ENCODE measurements at regions not wholly inside any gene's neighbourhood (a gene's known extent, or its start where the extent isn't known, plus 50 kb on each side); places are given as distances from the start of the nearest gene placed in this dataset.
"Not testable (repeated sequence)": the region's sequence is repeated elsewhere in the genome, so short reads cannot be mapped to it uniquely, and the experiment has no call there.

DNA sequence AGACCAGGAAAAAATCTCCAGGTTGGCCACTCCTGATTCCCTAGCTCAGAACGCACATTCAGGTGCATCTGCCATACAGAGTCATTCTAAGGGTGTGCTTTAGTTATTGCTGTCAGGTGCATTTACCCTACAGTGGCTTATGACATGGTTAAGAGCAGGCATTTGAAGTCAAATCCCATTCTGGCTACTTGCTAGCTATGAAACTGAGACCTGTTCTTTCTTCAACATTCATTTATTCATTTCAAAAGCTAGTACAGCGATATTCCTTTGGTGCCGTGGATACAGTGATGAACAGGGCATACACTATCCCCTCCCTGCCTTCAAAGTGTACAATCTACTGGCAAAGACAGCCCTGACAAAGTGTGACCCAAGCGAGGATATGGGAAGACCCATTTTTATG, 508.3 kb downstream of the NPIPA7 start:
- DNase-seq, result no peak

DNA sequence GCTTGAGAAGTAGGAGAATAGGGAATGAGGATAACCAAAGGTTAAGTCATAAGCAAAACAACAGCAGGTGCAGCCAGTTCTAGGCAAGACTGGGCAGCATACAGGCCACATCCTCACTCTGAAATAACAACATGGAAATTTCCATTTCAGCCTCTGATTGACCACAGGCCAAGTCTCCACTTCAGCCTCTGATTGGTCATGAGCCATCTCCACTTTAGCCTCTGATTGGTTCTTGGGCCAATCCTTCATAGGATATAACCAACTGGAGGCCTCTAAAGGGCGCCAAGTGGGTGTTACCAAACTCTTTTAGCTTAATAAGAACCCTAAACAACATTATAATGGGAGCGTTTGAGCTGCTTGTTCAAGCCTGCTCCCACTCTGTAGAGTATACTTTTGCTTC, 512.0 kb downstream of the NPIPA7 start:
- DNase-seq, result no peak

DNA sequence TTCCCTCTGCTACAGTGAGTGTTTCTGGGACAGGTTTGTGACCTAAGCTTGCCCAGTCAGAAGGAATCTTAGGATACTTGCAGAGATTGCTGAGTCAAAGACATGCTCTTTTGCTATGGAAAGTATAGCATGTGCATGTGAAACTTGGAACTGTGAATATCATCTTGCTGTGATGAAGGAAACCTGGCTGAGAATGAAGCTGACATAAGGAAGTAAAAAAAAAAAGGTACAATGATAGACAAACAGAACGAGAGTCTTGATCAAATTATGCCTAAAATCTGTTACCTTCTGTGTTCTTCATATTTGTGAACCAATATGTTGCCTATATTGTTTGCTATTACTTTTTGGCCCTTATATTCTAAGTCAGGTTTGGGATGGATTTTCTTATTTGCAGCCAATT, 525.7 kb downstream of the NPIPA7 start:
- no peak for DNase-seq

DNA sequence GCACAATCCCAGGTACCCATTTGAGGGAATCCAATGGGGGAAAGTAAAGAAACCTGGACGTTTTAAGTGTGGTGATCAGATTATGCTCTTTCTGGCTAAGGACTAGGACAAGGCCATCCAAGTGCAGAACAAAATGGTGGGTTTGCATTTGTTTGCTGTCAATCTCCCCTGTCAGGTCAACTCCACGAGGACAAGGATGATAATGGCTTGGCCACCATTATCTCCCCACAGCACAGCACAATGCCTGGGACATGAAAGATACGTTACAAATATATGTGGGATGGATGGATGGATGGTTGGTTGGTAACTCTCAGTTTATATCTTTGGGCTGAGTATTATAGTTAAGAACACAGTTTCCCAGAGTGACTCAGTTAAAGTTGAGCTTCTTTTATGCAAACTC, 526.9 kb downstream of the NPIPA7 start:
- no peak for DNase-seq

DNA sequence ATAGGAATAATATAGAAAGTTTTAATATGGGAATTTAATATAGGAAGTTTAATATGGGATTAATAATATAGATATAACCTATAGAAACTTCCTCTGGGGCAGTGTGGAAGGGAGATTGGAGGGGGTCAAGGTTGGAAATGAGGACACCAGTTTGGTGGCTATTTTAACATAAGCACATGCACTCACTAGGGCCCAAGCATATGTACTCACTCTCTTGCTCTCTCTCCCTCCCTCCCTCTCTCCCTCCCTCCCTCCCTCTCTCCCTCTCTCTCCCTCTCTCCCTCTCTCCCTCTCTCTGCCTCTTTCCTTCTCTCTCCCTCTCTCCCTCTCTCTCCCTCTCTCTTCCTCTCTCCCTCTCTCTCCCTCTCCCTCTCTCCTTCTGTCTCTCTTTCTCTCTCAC, 528.1 kb downstream of the NPIPA7 start:
- DNase-seq, result no peak

DNA sequence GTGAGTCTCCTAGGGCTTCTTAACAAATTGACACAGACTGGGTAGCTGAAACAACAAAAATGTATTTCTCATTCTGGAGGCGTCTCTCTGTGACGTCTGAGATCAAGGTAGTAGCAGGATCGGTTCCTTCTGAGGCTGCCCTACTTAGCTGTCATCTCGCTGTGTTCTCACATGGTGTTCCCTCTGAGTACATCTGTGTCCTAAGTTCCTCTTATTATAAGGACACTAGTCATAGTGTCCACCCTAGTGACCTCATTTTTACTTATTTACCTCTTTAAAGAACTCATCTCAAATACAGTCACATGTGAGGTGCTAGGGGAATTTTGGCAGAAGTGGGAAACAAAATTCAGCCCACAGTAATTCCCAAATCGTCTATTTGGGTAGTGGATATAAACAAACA, 529.1 kb downstream of the NPIPA7 start:
- no peak for DNase-seq

DNA sequence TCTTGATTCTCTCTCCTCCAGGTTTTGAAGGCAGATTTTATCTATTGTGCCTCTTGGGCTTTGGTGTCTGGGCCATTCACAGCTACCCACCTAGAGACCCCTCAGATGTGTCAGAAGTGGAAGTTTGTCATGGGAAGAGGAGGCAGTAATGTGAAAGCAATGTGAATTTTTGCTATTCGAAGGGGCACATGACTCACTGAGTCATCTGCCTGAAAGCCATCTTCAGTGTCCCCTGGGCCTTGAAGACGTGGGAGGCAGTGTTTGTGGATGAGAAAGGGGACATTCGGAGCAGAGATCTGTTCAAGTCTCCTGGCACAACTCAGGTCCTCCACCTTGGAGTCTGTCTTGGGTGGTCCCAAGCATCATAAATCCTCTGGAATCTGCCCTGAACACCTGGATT, 530.2 kb downstream of the NPIPA7 start:
- DNase-seq, result no peak

DNA sequence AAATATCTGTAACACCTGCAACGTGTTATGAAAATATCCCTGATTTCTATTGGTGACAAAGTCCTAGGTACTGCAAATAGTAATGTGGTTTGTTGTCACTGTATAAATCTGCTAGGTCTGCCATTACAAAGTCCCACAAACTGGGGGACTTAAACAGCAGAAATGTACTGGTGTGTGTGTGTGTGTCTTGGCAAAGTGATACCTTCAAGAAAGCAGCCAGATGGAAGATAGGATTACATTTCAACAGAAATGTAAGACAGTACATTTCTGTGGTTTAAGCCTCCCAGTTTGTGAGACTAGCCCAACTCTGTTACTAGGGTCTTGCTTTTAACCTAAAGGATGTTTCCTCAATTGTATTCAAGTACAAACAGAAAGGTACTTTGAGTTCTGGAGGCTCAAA, 531.7 kb downstream of the NPIPA7 start:
- DNase-seq, result no peak

DNA sequence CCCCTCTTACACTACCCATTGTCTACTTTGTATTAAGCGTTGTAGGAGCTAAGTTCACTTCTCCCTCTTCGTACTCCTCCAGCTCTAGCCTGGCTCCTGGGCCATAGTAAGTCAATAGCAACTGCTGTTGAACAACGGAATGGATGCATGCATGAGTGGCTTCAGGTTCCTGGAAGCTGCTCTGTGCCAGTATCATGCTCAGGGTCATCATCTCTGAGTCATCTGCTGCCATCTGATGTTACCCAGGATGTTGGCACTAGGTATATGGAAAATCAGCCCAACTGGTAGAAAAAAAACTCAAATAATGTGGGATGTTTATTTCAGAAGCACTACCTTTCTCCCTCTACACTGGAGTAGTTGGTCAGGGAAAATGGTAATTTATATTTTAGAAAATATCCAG, 536.8 kb downstream of the NPIPA7 start:
- DNase-seq, result no peak

DNA sequence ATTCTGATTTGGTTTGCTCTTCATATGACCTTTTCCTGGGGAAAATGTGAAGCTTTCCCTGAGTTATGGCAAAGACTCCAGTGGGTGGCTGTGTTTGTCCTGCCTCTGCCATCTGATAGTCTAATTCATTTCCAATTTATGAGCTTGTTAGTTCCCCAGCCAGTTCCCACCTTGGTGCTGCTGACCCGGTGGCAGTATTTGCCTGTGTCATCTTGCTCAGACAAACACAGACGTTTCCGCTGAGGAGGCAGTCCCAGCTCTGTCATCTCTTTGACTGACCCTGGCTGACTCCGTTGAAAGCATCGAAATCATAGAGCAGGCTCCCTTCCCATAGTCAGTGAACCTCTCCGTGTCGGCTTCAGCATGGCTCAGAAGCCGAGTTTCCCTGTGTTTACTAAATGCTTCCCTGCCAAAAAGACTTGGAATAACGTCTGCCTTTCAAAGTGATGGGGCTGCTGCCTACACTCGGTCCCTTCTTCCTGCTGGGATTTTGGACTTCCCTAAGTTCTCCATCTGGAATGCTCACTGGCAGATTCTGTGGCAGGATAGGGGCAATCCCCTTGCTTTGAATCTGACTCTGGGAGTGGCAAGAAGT, 538.3 kb downstream of the NPIPA7 start:
- no peak for DNase-seq

DNA sequence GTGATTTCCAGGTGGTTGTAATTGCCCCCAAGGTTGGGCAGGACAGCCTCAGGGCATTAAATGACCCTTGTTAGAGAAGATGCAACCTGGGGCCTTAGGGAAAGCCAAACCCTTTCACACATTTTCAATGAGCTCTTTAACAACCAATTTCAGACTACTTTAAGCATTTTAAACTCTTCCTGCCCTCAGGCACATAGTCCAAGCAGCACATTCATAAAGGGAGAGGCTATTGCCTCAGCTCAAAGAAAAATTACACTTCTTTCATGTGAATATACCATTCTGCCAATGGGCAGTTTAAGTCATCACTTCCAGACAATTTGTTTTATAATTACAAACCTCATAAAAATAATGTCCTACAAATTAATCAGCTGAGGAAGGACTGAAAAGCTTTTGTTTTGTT, 544.5 kb downstream of the NPIPA7 start:
- no peak for DNase-seq

DNA sequence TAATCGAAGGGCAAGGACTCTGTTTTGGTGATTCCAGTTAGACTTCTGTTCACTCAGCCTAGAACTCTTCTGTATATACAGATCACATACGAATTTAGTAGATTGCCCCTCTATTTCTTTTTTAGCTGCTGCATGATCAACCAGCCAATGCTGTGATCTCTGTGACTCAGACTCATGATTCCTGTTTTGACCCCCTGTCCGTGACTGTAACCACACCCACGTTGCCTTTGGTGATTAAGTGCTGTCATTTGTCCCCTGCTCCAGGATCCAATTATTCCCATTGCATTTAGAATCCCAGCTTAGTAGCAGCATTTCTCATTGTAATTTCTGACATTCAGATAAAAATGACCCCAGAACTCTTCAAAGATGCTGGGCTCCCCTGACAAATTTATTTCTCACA, 545.7 kb downstream of the NPIPA7 start:
- no peak for DNase-seq

DNA sequence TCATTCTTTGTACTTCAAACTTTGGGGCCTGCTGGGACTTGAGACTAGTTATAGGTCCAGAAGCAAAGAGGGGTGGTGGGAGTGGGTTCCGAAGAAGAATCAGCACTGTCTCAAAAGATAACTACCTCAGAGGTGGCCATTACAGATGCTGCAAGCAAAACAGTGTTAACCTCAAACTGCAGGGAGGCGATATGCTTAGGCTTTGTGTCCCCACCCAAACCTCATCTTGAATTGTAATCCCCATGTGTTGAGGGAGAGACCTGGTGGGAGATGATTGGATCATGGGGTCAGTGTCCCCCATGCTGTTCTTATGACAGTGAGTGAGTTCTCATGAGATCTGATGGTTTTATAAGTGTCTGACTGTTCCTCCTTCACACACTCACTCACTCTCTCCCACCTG, 545.3 kb downstream of the XYLT1 start:
- no peak for DNase-seq

DNA sequence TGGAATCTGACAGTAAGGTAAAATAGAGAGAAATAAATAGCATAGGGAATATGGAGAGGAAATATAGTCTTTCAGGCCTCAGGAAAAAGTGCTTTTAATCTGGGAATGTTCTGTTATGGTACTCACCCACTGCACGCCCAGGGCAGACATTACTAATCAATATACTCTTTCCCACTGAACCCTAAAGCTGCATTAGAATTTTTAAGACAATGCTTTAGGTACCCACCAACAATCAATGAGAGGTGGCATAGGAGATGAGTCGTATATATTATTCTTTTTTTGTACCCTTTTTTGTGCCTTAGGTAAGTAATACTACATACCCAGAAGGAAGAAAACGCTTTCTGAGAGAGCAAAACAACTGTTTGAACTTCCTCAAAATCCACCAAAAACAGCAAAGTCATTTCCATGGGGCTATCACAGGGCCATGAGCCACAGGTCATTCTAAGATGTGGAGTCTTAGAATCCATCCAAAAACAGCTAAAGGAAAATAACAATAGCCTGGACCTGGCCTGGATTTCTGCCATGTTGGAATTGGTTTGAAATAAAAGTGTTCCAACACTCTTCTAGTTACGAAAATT, 542.1 kb downstream of the XYLT1 start:
- DNase-seq, result no peak

DNA sequence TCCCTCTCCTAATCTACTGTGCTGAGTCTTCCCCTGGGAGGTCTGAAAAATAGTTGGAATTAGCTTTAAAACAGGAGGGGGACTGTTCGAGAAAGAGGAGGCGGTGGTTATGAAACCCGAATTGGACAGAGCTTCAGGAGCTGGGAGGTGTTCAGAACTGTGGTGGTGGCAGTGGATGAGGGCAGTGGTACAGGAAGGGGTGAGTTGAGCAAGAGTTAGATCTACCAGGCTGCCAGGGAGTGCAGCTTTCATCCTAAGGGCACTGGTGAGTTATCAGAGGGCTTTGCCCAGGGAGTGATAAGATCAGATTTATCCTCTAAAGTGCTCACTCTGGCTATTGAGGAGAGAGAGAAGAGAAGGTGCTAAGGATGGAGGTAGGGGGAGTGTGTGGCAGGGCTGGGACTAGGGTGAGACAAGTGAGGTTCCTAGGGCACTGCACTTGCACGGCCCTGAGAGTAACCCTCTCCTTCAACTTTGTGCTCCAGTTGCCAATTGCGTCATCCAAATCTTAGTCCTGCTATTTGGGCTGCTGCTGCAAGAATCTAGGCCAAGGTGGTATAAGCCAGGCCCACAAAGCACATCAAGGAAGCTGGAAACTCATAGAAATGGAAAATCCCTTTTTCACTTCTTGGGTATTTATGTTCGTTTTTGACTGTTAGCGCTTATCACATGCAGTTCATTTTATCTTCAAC, 540.3 kb downstream of the XYLT1 start:
- DNase-seq, result no peak

DNA sequence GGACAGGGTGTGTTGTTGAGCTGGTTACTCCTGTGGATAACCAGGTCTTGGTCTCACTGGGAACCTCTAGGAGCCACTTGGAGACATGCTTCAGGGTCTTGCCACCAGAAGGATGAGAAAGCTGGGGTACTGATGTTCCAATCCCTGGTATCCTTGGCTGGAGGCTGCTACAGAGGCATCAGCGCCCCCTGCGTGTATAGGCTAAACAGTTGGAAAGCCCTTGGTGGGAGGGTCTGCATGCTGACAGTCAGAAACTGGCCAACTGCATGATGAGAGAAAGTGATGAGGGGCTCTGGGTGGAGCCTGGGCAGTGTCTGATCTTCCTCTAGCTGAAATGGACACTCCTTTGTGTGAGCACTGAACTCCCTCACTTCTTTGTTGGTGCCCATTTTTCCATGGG, 536.9 kb downstream of the XYLT1 start:
- no peak for DNase-seq

DNA sequence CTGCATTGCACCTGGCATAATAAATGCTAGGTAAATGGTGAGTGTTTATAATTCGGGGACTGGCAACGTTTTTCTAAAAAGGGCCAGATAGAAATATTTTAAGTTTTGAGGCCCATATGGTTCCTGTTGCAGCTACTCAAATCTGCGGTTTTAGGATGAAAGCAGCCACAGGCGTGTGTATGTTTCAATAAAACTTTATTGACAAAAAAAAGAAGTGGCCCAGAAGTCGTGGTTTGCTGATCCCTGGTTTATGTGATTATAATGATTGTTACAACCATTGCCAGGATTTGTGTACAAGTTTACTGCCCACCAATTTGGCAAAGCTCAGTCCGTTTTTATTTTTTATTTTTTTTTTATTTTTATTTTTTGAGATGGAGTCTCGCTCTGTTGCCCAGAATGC, 536.1 kb downstream of the XYLT1 start:
- DNase-seq, result no peak

DNA sequence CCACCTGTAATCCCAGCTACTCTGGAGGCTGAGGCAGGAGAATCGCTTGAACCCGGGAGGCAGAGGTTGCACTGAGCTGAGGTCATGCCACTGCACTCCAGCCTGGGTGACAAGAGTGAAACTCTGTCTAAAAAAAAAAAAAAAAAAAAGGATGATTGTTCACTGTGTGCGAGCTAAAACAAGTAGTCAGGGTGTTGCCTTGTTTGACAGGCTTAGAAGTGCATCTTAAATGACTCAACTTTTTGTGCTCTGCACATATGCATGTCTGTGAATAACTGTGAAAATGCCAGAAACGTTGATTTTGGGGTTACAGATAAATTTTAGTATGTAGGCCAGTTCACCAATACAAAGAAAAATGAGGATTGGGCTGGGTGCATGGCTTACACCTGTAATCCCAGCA, 534.9 kb downstream of the XYLT1 start:
- DNase-seq, result not testable (repeated sequence)

DNA sequence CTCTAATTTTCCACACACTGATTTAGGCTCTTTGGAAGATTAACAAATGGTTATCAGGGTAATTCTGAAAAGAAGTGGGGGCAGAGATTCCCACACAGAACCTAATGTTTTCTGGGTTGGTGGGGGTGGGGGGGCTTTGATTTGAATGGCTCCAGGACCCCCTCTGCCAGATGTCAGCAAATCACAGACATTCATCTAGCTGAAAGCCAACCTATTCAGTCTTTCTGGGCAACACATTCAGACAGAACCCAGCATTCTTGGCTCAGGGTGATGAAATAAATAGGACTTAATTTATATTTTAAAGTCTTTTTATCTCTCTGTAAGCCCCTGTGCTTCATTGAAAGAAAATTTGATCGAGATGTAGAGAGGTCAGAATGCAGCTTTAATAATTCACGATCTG, 533.2 kb downstream of the XYLT1 start:
- no peak for DNase-seq

DNA sequence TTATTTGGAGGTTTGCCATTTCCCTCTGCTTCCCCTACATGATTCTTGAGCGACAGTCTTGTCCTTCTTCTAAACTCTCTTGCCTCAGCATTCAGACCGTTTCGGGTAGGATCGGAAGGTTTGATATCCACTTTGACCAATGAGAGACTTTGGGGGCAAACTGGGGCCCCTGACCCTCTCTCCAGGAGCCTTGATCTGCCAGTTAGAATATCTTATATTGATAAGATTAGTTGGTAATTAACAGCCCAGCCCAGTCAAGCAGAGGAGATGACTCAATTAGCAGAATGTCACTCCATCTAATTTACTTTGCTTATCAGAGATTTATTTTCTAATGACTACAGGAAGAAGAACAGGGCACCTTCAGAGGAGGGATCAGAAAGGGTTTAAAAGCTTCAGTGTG, 532.8 kb downstream of the XYLT1 start:
- DNase-seq, result no peak

DNA sequence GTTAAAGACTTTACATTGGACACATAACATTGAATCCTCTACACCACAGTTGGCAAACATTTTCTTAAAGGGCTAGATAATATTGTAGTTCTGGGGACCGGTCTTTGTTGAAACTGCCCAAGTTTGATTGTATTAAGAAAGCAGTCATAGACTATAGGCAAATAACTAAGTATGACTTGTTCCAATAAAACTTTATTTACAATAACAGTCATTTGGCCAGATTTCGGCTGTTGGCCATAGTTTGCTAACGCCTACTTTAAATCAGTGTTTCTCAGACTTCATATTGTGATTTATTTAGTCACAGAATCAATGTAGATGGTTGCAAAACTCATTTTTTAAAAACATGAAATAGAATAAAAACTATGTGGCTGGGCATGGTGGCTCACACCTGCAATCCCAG, 531.8 kb downstream of the XYLT1 start:
- DNase-seq, result no peak

DNA sequence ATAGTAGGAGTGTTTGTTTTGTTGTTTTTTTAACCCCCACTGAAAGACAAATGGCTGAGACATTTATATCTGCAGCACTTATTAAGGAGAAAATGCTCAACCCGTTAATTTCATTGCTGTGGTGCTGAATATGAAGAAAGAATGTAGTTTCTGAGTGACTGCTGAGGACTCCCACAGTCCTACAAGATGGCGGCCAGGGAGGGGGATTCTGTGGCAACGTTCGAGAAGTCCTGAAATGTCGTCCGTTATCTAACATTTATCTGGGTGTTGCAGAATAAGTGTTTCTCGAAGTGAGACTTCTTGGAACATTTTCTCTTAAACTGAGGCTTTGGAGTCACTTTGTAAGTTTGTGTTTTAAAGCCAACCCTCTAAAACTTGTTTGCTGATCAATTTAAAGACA, 530.4 kb downstream of the XYLT1 start:
- no peak for DNase-seq

DNA sequence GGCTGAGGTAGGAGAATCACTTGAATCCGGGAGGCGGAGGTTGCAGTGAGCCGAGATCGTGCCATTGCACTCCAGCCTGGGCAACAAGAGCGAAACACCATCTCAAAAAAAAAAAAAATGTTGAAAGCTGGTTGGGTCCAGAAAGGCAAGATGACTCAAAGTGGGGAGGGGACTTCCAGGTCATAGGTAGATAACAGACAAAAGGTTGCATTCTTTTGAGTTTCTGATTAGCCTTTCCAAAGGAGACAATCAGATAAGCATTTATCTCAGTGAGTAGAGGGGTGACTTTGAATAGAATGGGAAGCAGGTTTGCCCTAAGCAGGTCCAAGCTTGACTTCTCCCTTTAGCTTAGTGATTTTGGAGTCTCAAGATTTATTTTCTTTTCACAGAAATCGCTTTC, 527.9 kb downstream of the XYLT1 start:
- DNase-seq, result not testable (repeated sequence)

DNA sequence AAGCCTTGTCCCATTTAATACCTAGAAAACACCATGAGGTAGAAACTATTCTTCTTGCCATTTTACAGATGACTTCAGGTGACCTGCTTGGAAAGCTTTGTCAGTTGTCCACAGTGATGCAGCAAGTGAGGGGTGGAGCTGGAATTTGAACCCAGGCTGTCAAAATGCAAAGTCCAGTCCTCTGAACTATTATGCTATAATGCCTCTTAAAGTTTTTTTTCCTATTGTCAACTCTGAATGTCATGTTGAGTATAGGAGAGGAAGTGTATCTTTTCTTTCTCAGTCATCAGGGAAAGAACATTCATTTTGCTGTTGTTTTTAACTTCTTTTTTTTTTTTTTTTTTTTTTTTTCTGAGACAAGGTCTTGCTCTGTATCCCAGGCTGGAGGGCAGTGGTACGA, 525.6 kb downstream of the XYLT1 start:
- DNase-seq, result no peak

DNA sequence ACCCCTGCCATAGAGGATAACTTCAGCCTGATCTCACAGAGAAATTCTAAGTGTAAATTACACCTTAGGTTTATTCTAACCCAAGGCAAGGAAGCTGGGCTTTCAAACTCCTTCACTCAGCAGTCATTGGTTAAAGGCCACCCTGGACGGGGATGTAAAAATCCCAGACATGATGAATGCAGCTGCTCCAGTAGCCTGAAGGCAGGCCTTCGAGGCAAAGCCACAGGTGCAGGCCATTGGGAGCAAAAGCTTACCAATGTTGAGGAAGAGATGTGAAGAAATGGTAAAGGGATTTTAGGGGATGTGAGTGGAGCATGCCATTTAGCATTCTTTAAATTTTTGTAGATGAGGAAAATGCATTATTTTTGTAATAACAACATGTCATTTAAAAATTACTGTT, 514.4 kb downstream of the XYLT1 start:
- no peak for DNase-seq
